LNCAP (cell line): ENCODE measurements at regions not wholly inside any gene's neighbourhood (a gene's known extent, or its start where the extent isn't known, plus 50 kb on each side); places are given as distances from the start of the nearest gene placed in this dataset.

Experiments
- TF ChIP-seq, protein P1 (sequence below): fragments of 450-650 bp; IDR thresholded peaks from 2 replicates; pipeline ENCODE4 v1.5.1; 2017; ENCODE audit warnings: mild to moderate bottlenecking

- TF ChIP-seq, protein P1, sequence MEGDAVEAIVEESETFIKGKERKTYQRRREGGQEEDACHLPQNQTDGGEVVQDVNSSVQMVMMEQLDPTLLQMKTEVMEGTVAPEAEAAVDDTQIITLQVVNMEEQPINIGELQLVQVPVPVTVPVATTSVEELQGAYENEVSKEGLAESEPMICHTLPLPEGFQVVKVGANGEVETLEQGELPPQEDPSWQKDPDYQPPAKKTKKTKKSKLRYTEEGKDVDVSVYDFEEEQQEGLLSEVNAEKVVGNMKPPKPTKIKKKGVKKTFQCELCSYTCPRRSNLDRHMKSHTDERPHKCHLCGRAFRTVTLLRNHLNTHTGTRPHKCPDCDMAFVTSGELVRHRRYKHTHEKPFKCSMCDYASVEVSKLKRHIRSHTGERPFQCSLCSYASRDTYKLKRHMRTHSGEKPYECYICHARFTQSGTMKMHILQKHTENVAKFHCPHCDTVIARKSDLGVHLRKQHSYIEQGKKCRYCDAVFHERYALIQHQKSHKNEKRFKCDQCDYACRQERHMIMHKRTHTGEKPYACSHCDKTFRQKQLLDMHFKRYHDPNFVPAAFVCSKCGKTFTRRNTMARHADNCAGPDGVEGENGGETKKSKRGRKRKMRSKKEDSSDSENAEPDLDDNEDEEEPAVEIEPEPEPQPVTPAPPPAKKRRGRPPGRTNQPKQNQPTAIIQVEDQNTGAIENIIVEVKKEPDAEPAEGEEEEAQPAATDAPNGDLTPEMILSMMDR = no peak
Measured at GRCh38 chr3:127475391-127475790, 115.1 kb downstream of the TPRA1 start.

DNA sequence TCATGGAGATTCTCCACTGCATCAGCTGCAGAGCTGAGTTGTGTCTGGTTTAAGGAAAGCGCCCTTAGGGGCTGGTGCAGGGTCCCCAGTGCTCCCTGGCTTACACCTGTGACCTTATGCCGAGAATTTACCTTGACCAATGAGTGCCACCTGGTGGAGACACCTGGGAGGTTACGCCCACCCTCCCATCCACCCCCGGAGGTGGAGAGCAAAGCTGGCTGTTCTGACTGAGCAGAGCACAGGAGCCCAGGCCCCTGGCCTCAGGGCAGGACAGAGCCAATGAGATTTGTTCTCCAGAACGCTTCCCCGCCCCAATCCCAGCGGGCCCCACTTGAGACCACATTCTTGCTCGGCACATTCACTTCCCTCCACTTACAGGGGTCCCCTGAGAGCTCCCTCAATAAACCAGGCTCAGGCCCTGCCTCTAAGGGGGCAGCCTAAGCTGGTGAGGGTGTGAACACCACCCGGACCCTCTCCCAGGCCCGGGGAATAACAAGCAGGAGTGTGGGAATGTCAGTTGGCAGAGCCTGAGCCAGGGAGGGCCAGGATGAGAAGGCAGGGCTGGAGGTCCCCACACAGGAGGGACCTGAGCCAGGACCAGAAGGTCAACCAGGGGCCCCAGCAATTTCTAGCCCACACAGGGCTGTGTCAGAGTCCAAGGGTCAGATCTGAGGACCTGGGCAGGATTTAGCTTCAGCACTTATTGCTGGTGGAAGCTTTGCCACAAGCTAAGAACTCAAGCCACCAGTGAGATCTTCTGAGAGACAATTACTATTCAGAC is 117.1 kb downstream of the TPRA1 start:
- TF ChIP-seq, protein P1 = peak; percentile 48

DNA sequence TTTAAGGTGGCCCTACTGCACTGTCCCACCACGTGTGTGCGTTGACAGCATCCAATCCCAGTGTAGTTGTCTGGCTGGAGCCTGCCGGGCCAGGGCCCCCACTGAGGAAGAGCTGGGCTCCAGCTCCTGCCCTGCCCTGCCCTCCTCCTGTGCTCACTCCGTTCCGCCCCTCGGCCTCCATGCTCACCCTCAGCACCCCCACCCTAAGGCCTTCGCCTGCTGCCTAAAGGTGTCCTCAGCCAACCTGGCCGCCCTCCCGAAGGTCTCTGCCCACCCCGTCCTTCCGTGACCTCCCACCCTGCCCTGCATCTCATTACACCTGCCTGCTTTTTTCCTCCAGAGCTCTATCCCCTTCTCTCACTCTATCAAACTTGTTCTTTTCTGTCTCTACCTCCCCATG is 118.0 kb downstream of the TPRA1 start:
- TF ChIP-seq, protein P1 = no peak

GRCh38 chr3:127471142-127471541 is 119.4 kb downstream of the TPRA1 start:
- TF ChIP-seq, protein P1 = no peak

GRCh38 chr3:127469760-127470159 is 120.8 kb downstream of the TPRA1 start:
- TF ChIP-seq, protein P1 = no peak

DNA sequence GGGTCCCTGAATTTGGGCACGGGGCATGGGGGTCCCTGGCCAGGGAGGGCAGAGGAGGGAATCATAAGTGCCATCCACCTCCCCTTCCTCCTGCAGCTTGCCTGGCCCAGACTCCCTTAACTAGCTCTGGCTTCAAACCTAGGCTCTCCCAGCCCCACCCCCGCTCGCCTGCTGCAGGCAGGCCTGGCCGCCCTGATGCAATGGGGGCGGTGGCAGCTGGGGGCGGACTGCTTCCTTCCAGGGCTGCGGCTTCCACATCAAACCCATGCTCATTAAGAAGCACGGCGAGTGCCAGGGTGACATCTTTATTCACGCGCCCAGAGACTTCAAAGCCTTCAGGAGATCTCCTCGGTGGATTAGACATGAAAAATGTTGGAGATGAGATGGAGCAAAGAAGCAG is 123.1 kb downstream of the TPRA1 start:
- TF ChIP-seq, protein P1 = no peak

DNA sequence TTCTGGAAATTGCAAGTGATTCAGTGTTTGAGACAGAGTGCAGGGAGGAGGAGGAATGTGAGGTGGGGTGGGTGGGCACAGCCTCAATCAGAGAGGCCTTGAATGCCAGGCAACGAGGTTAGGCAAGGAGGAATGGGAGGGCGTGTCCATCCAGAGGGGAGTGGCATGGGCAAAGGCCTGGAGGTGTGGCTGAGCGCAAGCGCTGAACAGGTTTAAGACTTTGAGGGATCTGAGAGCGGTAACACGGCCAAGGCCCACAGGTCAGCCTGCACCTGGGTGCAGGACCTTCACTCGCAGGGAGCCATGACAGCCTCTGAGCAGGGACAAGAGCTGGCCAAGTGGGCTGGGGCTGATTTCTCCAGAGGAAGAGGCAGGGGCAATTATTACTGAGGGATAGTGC is 125.9 kb downstream of the TPRA1 start:
- TF ChIP-seq, protein P1 = no peak
